Neural cell (in vitro differentiated cells): ENCODE measurements at regions not wholly inside any gene's neighbourhood (a gene's known extent, or its start where the extent isn't known, plus 50 kb on each side); places are given as distances from the start of the nearest gene placed in this dataset.

ENCODE experiments used
- H2AFZ ChIP-seq: fragments of 200-600, 300-800 bp; sonication (generic), shearing (Covaris generic); 2 replicates; pipeline ENCODE4 v1.6.0; 2014; ENCODE audit warnings: low read depth, mild to moderate bottlenecking, antibody characterized with exemption, low read length, moderate library complexity
- H3F3A ChIP-seq: fragments of 200-600 bp; shearing (Covaris generic); 2 replicates; pipeline ENCODE4 v1.6.1; 2016; ENCODE audit warnings: mild to moderate bottlenecking, moderate library complexity, mixed read lengths, antibody characterized with exemption, low read length; ENCODE audit not compliant: insufficient read depth, poor library complexity, severe bottlenecking
- H3K27ac ChIP-seq: fragments of 200-600, 300-800 bp; sonication (generic), shearing (Covaris generic); 2 replicates; pipeline ENCODE4 v1.5.1; 2014; ENCODE audit warnings: mild to moderate bottlenecking, low read length, moderate library complexity
- H3K27me3 ChIP-seq: fragments of 300-800, 200-600 bp; sonication (generic), shearing (Covaris generic); 2 replicates; pipeline ENCODE4 v1.6.0; 2014; ENCODE audit warnings: mild to moderate bottlenecking, low read depth, low read length, moderate library complexity; ENCODE audit not compliant: insufficient read depth
- H3K36me3 ChIP-seq: fragments of 300-800, 200-600 bp; sonication (generic), shearing (Covaris generic); 2 replicates; pipeline ENCODE4 v1.5.1; 2014; ENCODE audit warnings: mild to moderate bottlenecking, antibody characterized with exemption, low read length, moderate library complexity; ENCODE audit not compliant: insufficient read depth
- H3K4me2 ChIP-seq: fragments of 300-800, 200-600 bp; sonication (generic), shearing (Covaris generic); 2 replicates; pipeline ENCODE4 v1.6.0; 2014; ENCODE audit warnings: mild to moderate bottlenecking, low read length
- H3K4me3 ChIP-seq: fragments of 300-800, 200-600 bp; sonication (generic), shearing (Covaris generic); 2 replicates; pipeline ENCODE4 v1.5.1; 2014; ENCODE audit warnings: mild to moderate bottlenecking, low read length, moderate library complexity
- H3K79me2 ChIP-seq: fragments of 200-600 bp; shearing (Covaris generic); replicated peaks from 2 replicates; pipeline ENCODE4 v1.6.0; 2014; ENCODE audit warnings: mild to moderate bottlenecking, low read length, moderate library complexity; ENCODE audit not compliant: insufficient read depth
- H3K9ac ChIP-seq: fragments of 300-800, 200-600 bp; sonication (generic), shearing (Covaris generic); 2 replicates; pipeline ENCODE4 v1.6.1; 2016; ENCODE audit warnings: mild to moderate bottlenecking, low read length, mixed read lengths
- H3K9me2 ChIP-seq: fragments of 200-600 bp; shearing (Covaris generic); 2 replicates; pipeline ENCODE4 v1.6.1; 2016; ENCODE audit warnings: mild to moderate bottlenecking, low read length, mixed read lengths; ENCODE audit not compliant: insufficient read depth
- H3K9me3 ChIP-seq: fragments of 200-600, 300-800 bp; sonication (generic), shearing (Covaris generic); 2 replicates; pipeline ENCODE4 v1.6.1; 2016; ENCODE audit warnings: mild to moderate bottlenecking, mixed run types, low read length, moderate library complexity, mixed read lengths
- H4K20me1 ChIP-seq: fragments of 200-600 bp; shearing (Covaris generic); 2 replicates; pipeline ENCODE4 v1.6.1; 2016; ENCODE audit warnings: mild to moderate bottlenecking, mixed run types; ENCODE audit not compliant: insufficient read depth
- CTCF ChIP-seq: fragments of 450-650 bp; IDR thresholded peaks from 2 replicates; pipeline ENCODE4 v1.5.1; 2014; ENCODE audit warnings: antibody characterized with exemption, mild to moderate bottlenecking, moderate library complexity; ENCODE audit not compliant: poor library complexity, severe bottlenecking
- EP300 ChIP-seq: fragments of 450-650 bp; conservative IDR thresholded peaks from 2 replicates; pipeline ENCODE4 v1.6.1; 2014; ENCODE audit warnings: antibody characterized with exemption, mild to moderate bottlenecking, moderate library complexity; ENCODE audit not compliant: poor library complexity, severe bottlenecking
- EZH2 ChIP-seq: fragments of 200-600, 300-800 bp; shearing (Covaris generic), sonication (generic); IDR thresholded peaks from 2 replicates; pipeline ENCODE4 v1.6.1; 2014; ENCODE audit warnings: antibody characterized with exemption, low read length, borderline replicate concordance, mild to moderate bottlenecking; ENCODE audit not compliant: insufficient read depth, poor library complexity, severe bottlenecking
- MXI1 ChIP-seq: fragments of 450-650 bp; conservative IDR thresholded peaks from 2 replicates; pipeline ENCODE4 v1.6.1; 2014; ENCODE audit warnings: antibody characterized with exemption, mild to moderate bottlenecking; ENCODE audit not compliant: poor library complexity, severe bottlenecking
- POLR2AphosphoS5 ChIP-seq: IDR thresholded peaks from 2 replicates; pipeline ENCODE4 v1.6.1; 2012
- RAD21 ChIP-seq: fragments of 450-650 bp; conservative IDR thresholded peaks from 2 replicates; pipeline ENCODE4 v1.6.1; 2014; ENCODE audit warnings: antibody characterized with exemption, mild to moderate bottlenecking, moderate library complexity
- REST ChIP-seq: IDR thresholded peaks from 2 replicates; pipeline ENCODE4 v1.6.1; 2012; ENCODE audit warnings: borderline replicate concordance
- SMC3 ChIP-seq: fragments of 450-650 bp; conservative IDR thresholded peaks from 2 replicates; pipeline ENCODE4 v1.6.1; 2014; ENCODE audit warnings: antibody characterized with exemption, mild to moderate bottlenecking, moderate library complexity; ENCODE audit not compliant: poor library complexity
- TAF1 ChIP-seq: IDR thresholded peaks from 2 replicates; pipeline ENCODE4 v1.6.1; 2012; ENCODE audit warnings: low read depth

- Histone ChIP-seq H3K9me2 (no peaks in the 10 kb centered on the region), H3K4me2 (no peak overlapping the region), H3K36me3 (no peaks in the 10 kb centered on the region), H2AFZ (no peak overlapping the region), H3K27me3 (no peaks in the 10 kb centered on the region), H3K27ac (no peak overlapping the region), H4K20me1 (no peaks in the 10 kb centered on the region), H3F3A (no peaks in the 10 kb centered on the region), H3K4me3 (no peak overlapping the region), H3K79me2 (no peaks in the 10 kb centered on the region), H3K9ac (no peak overlapping the region), H3K9me3 (no peaks in the 10 kb centered on the region)
- TF ChIP-seq SMC3 (no peak), EZH2 (no peak), RAD21 (no peak), REST (no peak), POLR2AphosphoS5 (no peak), MXI1 (no peak), CTCF (no peak), EP300 (no peak), TAF1 (no peak)
Observed at GRCh38 chr10:118458957-118459641, 117.0 kb upstream of the FAM204A start.

- Histone ChIP-seq H3K27me3 (no peaks in the 10 kb centered on the region), H3K4me2 (no peak overlapping the region), H3K36me3 (no peaks in the 10 kb centered on the region), H3K9me3 (no peaks in the 10 kb centered on the region), H3K4me3 (no peak overlapping the region), H3K27ac (no peak overlapping the region), H3F3A (no peaks in the 10 kb centered on the region), H3K9me2 (no peaks in the 10 kb centered on the region), H3K9ac (no peak overlapping the region), H4K20me1 (no peaks in the 10 kb centered on the region), H3K79me2 (no peaks in the 10 kb centered on the region), H2AFZ (no peak overlapping the region)
- no peak for TF ChIP-seq TAF1
- TF ChIP-seq MXI1 = no peak
- TF ChIP-seq EP300 = no peak
- TF ChIP-seq POLR2AphosphoS5 = no peak
- TF ChIP-seq CTCF = no peak
- TF ChIP-seq EZH2 = no peak
Observed at GRCh38 chr10:118457824-118458428, 115.8 kb upstream of the FAM204A start.
